Rectal smooth muscle tissue (tissue), 1 donor: ENCODE measurements at regions not wholly inside any gene's neighbourhood (a gene's known extent, or its start where the extent isn't known, plus 50 kb on each side); places are given as distances from the start of the nearest gene placed in this dataset.

ENCODE experiments used
- H3K27ac ChIP-seq: one replicate; pipeline ENCODE4 v1.7.0; 2013; ENCODE audit warnings: low read depth, low read length, inconsistent platforms
- H3K27me3 ChIP-seq: one replicate; pipeline ENCODE4 v1.7.0; 2013; ENCODE audit warnings: low read length; ENCODE audit not compliant: control insufficient read depth, insufficient read depth
- H3K36me3 ChIP-seq: one replicate; pipeline ENCODE4 v1.7.0; 2013; ENCODE audit warnings: low read length; ENCODE audit not compliant: control insufficient read depth, insufficient read depth
- H3K4me1 ChIP-seq: one replicate; pipeline ENCODE4 v1.7.0; 2013; ENCODE audit warnings: low read length; ENCODE audit not compliant: control insufficient read depth, insufficient read depth
- H3K4me3 ChIP-seq: one replicate; pipeline ENCODE4 v1.7.0; 2013; ENCODE audit warnings: low read length
- H3K9ac ChIP-seq: one replicate; pipeline ENCODE4 v1.7.0; 2013; ENCODE audit warnings: low read length

DNA sequence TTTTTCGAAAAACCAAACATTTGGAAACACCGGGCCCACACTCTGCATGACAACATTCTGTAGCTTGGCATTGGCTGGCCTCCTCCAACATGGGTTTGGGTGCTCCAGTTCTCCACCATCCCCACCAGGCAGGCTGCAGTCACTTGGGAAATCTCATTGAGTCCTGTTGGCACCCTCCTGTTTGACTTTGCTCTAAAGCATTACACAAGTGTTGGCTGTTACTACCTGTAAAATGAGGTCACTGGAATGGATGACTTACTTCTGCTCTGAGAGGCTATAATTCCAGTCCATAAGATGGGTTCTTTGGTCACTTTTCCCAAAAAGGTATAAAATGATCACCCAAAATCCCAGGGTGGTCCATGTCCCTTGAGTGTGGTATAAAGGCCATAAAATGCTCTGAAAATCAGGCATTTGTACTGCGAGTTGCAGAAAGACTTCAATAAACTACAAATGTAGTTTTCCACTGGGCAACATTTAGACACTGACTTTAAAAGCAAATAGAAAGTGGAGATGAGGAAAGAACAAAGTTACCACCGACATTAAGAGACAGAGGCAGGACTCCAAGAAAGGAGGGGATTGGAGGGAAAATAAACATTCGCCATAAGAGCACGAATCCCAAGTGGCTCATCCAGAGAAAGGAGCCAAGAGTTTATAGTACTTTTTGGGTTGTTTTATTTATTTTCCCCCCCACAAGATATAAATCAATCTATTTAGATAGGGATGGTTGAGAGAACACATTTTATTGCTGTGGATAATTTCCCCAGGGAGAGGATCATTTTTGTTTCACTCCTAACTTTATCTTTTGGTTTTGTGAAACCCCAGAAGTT, 295.1 kb downstream of the TLE1 start:
- Histone ChIP-seq H3K9ac (no peak overlapping the region), H3K36me3 (no peaks in the 10 kb centered on the region), H3K27me3 (no peaks in the 10 kb centered on the region), H3K27ac (peak overlapping the region; percentile 48), H3K4me1 (peaks cover 8% of the 10 kb centered on the region), H3K4me3 (no peak overlapping the region)

DNA sequence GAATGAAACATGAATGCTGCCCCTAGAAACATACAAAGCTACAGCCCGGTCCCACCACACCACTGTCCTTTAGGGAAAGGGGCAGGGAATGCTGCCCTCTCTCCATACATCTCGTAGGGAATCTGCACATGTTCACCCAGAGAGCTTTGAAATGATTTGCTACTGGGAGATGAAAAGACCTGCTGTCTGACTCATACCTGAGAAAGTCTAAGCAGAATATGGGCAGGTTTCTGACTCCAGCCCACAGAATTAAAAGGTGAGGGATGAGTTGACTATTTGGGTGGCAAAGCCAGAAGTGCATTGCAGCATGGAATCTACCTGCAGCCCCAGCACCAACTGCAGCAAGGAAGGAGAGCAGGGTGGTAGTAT, 297.9 kb downstream of the TLE1 start:
- Histone ChIP-seq H3K36me3 (no peaks in the 10 kb centered on the region), H3K27ac (no peak overlapping the region), H3K27me3 (no peaks in the 10 kb centered on the region), H3K9ac (no peak overlapping the region), H3K4me3 (no peak overlapping the region), H3K4me1 (peaks cover 8% of the 10 kb centered on the region)

DNA sequence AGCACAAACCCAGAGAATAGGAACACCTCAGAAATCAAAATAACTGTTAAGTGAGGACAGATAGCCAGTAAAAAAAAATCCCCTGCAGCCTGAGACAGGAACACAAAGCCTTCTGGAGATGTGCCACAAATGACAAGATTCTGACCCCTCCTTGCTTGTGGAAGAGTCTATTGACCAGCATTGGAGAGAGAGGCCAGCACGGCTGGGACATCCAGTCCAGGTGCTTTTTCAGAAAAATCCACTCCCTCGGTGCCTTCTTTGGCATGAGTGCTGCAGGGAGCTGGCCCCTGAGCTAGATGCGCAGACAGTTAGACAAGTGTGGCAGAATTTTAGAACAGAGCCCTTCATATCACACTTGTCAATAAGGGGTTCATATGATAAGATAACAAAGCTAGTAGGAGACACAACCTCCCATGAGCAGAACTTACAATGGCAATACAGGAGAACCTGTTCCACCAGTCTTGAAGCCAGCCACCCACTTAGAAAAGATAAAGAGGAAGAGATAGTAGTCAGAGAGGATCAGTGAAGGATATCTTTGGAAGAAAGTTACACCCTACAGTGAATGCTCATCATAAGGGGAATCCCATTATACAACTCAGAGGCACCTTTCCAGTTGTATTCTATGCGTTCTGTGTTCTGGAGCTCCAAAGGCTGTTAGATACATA, 298.4 kb downstream of the TLE1 start:
- Histone ChIP-seq H3K4me3 (no peak overlapping the region), H3K27ac (no peak overlapping the region), H3K36me3 (no peaks in the 10 kb centered on the region), H3K9ac (no peak overlapping the region), H3K4me1 (peaks cover 8% of the 10 kb centered on the region), H3K27me3 (no peaks in the 10 kb centered on the region)

DNA sequence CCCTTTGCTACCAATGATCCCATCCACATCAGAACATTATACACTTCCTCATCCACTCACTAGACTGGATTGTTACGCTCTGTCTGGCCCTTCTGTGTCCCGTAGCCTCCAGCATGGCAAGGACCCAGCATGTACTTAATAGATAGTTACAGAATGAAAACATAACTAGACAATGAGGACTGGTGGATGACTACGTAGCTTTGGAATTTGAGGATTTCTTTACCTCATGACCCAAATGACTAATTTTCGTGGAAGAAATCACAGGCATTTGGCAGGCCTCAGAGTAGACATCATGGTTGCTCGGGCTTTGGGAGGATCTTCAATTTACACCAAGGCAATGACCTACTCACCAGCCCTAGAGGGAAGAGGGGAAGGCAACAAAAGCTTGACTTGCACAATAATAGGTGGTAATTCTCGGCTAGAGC, 299.8 kb downstream of the TLE1 start:
- no peak overlapping the region for H3K27ac ChIP-seq
- H3K4me1 ChIP-seq: no peaks in the 10 kb centered on the region
- no peaks in the 10 kb centered on the region for H3K27me3 ChIP-seq
- H3K36me3 ChIP-seq: no peaks in the 10 kb centered on the region
- H3K4me3 ChIP-seq: no peak overlapping the region
- no peak overlapping the region for H3K9ac ChIP-seq

DNA sequence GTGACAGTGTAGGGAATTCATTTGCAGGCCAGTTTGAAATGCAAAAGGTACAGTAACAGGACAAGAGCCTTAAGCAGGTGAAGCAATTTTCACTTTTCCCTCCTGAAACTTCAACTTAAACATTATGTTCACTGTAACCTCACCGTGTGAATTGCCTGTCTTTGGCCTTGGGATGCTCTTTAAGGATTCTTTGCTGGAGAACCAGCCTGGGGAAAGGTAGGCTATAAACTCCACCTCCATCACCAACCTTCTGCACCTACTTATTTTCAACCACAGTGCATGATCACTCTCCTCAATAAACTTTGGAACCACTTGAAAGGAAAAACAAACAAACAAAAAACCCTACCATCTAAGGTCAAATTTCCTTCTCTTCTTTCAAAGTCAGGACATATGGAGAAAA, 300.5 kb downstream of the TLE1 start:
- Histone ChIP-seq H3K4me3 (no peak overlapping the region), H3K4me1 (no peaks in the 10 kb centered on the region), H3K9ac (no peak overlapping the region), H3K36me3 (no peaks in the 10 kb centered on the region), H3K27ac (no peak overlapping the region), H3K27me3 (no peaks in the 10 kb centered on the region)

DNA sequence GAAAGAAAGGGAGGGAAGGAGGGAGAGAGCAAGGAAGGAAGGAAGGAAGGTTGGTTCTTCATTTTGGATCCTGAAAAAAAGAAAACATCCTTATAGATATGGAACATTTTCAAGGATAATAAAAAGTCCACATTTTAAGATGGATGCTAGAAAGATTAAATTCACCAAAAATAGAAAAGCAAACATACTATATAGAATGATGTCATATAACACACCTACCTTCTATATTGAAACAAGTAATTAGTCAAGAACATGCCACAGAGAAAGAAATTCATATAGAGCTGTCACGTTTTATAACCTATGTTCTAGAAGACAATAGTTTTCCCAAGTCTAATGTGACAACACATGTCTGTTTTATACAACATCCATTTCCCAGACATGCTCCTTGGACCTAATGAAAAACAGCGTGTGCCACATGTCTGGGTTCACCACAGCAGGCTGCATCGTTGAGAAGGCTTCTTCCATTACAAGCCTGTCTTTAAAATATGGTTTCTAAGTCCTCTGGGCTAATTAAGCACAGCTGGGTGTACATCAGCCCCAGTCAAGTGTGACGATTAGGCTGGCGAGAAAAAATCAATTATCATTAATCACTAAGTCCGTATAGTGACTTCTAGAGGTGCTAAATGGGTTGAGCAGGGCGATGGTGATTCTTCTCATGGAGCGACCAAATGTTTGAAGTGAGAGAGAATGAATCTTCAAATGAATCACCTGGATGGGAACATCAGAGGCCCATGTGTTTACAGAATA, 301.8 kb downstream of the TLE1 start:
- Histone ChIP-seq H3K27ac (no peak overlapping the region), H3K36me3 (no peaks in the 10 kb centered on the region), H3K4me1 (no peaks in the 10 kb centered on the region), H3K27me3 (no peaks in the 10 kb centered on the region), H3K4me3 (no peak overlapping the region), H3K9ac (no peak overlapping the region)

DNA sequence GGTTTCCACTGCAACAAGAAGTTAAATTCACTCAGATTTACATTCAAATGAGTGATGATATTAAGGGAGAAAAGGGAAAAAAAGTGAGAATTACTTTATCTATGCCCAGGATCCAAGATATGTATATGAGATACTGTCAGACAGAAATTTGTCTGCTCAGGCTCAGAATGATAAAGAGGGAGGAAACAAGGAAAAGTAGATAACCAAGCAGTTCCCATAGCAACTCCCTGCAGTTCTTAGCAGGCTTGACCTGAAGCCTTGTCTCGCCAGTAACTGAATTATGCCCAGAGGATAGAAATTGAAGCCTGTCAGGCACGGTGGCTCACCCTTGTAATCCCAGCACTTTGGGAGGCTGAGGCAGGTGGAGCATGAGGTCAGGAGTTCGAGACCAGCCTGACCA, 304.4 kb downstream of the TLE1 start:
- Histone ChIP-seq H3K4me1 (no peaks in the 10 kb centered on the region), H3K4me3 (no peak overlapping the region), H3K36me3 (no peaks in the 10 kb centered on the region), H3K27ac (no peak overlapping the region), H3K27me3 (no peaks in the 10 kb centered on the region), H3K9ac (no peak overlapping the region)

DNA sequence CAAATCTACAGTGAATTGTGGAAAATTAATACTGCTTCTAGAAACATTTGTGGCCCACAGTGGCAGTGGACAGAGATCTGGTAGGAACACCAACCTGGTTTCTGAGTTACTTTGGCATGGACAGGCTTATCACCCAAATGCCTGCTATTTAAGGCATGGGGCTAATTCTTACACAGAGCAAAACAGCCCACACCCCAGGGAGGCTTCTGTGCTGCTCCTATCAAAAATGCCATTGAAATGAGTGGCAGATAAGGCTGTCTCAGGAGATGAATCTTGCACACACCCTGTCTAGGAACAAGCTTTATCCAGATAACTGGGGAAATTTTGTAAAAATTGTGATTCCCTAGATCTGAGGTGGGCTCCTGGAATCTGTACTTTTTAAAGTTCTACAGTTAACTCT, 307.1 kb downstream of the TLE1 start:
- Histone ChIP-seq H3K27me3 (no peaks in the 10 kb centered on the region), H3K9ac (no peak overlapping the region), H3K4me3 (no peak overlapping the region), H3K36me3 (no peaks in the 10 kb centered on the region), H3K4me1 (no peaks in the 10 kb centered on the region), H3K27ac (no peak overlapping the region)

DNA sequence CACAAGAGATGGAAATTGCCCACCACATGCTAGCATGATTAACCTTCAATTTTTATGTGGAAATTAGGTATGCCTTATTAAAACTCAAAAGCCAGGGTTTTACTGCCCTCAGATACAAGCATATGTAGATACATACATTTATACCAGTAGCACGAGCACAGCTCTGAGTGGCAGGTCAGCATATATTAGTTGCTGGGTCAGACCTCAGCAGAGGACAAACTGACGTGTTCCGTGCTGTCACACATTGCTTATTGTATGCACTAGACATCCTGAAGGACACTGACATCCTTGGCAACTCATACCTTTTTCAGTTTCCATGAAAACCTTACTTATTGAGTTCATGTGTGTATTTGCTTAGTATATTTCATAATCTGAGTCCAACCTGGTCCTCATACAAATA, 307.7 kb downstream of the TLE1 start:
- Histone ChIP-seq H3K9ac (no peak overlapping the region), H3K27me3 (no peaks in the 10 kb centered on the region), H3K36me3 (no peaks in the 10 kb centered on the region), H3K27ac (no peak overlapping the region), H3K4me1 (no peaks in the 10 kb centered on the region), H3K4me3 (no peak overlapping the region)

DNA sequence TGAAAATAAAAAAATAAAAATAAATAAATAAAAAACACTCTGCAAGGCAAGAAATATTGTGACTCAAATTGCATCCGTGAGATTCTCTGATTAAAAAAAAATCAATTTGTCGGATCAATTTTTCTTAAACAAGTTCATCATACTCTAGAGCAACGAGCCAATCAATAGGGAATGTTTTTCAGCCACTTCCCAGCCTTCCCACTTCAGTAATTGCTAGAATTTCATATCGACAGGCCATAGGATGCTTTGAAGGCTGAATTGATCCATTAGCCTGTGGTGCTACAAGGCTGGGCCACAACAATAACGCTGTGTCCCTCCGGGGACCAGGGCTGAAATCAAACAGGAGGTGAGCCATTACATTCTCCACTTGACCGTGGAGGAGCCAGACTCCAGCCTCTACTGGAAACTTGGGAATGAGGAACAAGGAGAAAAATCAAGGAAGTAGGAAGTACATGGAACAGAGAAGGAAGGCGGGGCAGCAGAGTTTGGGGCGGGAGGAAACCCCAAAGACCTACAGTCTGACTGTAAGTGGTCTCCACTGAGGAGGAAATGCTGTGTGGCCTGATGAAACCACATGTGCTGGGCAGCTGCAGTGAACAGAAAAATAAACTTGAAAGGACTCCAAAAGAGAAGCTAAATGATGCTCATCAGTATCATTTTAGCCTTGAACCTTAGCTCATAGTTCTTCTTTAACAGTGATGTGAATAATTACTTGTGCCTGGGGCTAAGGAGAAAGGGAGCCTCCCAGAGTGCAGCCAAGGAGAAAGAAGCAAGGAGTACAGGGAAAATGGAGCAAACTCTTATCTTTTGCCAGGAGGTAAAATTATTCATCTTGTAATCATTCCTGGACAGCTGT, 308.6 kb downstream of the TLE1 start:
- Histone ChIP-seq H3K4me3 (no peak overlapping the region), H3K27ac (no peak overlapping the region), H3K9ac (no peak overlapping the region)

DNA sequence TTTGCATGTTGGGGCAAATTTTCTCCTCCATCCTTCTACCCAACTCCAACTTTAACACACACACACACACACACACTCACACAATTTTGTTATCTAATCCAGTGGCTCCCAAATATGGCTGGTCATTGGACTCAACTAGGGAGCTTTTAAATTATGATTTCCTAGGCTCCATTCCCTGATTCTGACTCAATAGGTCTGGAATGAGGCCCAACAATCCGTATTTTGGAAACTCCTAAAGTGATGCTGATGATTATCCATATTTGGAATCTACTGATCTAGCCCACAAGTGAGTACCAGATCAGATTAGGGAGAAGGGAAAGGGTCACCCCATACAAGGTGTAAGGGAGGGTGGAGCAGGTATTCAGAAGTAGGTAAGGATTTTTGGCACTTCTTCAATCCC, 309.7 kb downstream of the TLE1 start:
- no peak overlapping the region for H3K4me3 ChIP-seq
- H3K4me1 ChIP-seq: no peaks in the 10 kb centered on the region
- H3K27me3 ChIP-seq: no peaks in the 10 kb centered on the region
- H3K27ac ChIP-seq: no peak overlapping the region
- no peaks in the 10 kb centered on the region for H3K36me3 ChIP-seq
- no peak overlapping the region for H3K9ac ChIP-seq

More for the DNA sequence above, 308.6 kb downstream of the TLE1 start:
- no peaks in the 10 kb centered on the region for H3K4me1 ChIP-seq
- no peaks in the 10 kb centered on the region for H3K27me3 ChIP-seq
- H3K36me3 ChIP-seq: no peaks in the 10 kb centered on the region

DNA sequence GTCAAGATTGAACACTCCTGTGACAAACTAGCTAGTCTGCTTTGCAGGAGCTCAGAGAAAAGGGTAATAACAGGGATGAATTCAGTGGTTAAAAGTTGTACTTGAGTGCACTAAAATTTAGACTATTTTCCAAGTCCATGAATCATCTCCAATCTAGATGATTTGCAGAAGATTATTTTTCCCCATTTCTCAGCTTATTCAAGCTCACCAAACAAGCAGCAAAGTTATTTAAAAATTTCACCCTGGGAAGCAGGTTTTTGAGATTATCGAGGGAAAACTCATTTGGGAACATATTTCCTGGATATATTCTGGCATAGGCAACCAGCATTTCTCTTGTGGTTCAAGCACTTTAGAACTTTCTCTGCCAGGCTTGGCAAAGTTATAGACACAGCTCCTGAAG, 311.4 kb downstream of the TLE1 start:
- no peaks in the 10 kb centered on the region for H3K36me3 ChIP-seq
- no peak overlapping the region for H3K4me3 ChIP-seq
- no peaks in the 10 kb centered on the region for H3K4me1 ChIP-seq
- no peaks in the 10 kb centered on the region for H3K27me3 ChIP-seq
- no peak overlapping the region for H3K27ac ChIP-seq
- H3K9ac ChIP-seq: no peak overlapping the region
